ENCODE measurements at regions not wholly inside any gene's neighbourhood (a gene's known extent, or its start where the extent isn't known, plus 50 kb on each side); places are given as distances from the start of the nearest gene placed in this dataset.

DNA sequence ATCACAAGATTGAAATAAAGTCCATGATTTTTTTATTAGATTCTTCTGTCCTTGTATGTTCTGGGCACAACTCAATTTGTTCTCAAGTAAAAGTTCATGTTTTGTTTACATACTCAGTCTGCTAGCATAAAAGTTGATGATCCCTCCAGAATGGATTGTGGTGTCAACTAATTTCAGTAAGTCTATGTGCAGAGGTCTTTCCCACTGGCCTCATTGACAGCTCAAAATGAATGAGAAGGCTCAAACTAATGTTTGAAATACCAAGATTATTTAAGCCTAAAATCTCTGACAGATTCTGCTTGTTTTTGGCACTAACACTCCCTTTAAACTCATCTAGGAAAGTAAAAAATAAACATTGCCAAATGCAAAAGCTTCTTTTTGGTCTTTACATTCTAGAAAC, 561.2 kb upstream of the CNTNAP5 start:
- Histone ChIP-seq H3K36me3 (ENCODE audit: control insufficient read depth in 2 of 2, insufficient read depth in 2 of 2, low read length in 1 of 2) (no peaks in the 10 kb centered on the region), H3K27me3 (replicated peaks in 1 of 2; ENCODE audit: control insufficient read depth in 2 of 2, insufficient read depth in 2 of 2, low read length in 1 of 2) (no peaks in the 10 kb centered on the region), H3K4me1 (ENCODE audit: control insufficient read depth, insufficient read depth, low read length) (no peaks in the 10 kb centered on the region), H4K20me1 (ENCODE audit: control insufficient read depth, insufficient read depth) (no peaks in the 10 kb centered on the region), H3K79me2 (ENCODE audit: control insufficient read depth, insufficient read depth, low read length) (no peaks in the 10 kb centered on the region), H3K9ac (ENCODE audit: control insufficient read depth, insufficient read depth, low read length) (no peak overlapping the region), H3K27ac (ENCODE audit: control insufficient read depth, insufficient read depth) (no peak overlapping the region), H3K4me3 (no peak overlapping the region), H2AFZ (ENCODE audit: control insufficient read depth, low read depth, low read length) (no peak overlapping the region), H3K4me2 (ENCODE audit: control insufficient read depth, insufficient read depth) (no peak overlapping the region), H3K9me3 (replicated peaks; ENCODE audit: control insufficient read depth, insufficient read depth, low read length) (no peaks in the 10 kb centered on the region)
- ATAC-seq, result no peak
- CTCF ChIA-PET, result no interaction called here
- RAD21 ChIA-PET (ENCODE audit: unreplicated experiment), result no interaction called here
- no peak for FAIRE-seq
- intact Hi-C loops (cut with micrococcal nuclease; ENCODE audit: unreplicated experiment) (no loop called here), in situ Hi-C loops (cut with MboI) (no loop called here)
- no TSS peak for BruUV-seq (replicated peaks)
- SMC1A ChIA-PET (ENCODE audit: uncharacterized antibody, unreplicated experiment), result no interaction called here
- POLR2A ChIA-PET, result no interaction called here
- no peak for DNase-seq (ENCODE audit: low read depth, low spot score)
- TF ChIP-seq MTA3 (IDR thresholded peaks at IDR 0.05; ENCODE audit: borderline replicate concordance, low read length) (no peak), PAX5 (IDR thresholded peaks at IDR 0.05; ENCODE audit: borderline replicate concordance, low read depth, low read length) (no peak), RFX5 (IDR thresholded peaks at IDR 0.05; ENCODE audit: low read depth, low read length) (no peak), MTA2 (IDR thresholded peaks at IDR 0.05; ENCODE audit: low read depth) (no peak), STAT1 (conservative IDR thresholded peaks at IDR 0.05) (no peak), CHD4 (IDR thresholded peaks at IDR 0.05) (no peak), JUNB (IDR thresholded peaks at IDR 0.05) (no peak), FOXM1 (IDR thresholded peaks at IDR 0.05; ENCODE audit: low read depth, low read length) (no peak), TCF7 (IDR thresholded peaks at IDR 0.05; ENCODE audit: borderline replicate concordance) (no peak)
- TF ChIP-seq, protein P1, sequence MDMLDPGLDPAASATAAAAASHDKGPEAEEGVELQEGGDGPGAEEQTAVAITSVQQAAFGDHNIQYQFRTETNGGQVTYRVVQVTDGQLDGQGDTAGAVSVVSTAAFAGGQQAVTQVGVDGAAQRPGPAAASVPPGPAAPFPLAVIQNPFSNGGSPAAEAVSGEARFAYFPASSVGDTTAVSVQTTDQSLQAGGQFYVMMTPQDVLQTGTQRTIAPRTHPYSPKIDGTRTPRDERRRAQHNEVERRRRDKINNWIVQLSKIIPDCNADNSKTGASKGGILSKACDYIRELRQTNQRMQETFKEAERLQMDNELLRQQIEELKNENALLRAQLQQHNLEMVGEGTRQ (IDR thresholded peaks at IDR 0.05; ENCODE audit: borderline replicate concordance, low read depth, low read length), result no peak
- TF ChIP-seq, protein P2, sequence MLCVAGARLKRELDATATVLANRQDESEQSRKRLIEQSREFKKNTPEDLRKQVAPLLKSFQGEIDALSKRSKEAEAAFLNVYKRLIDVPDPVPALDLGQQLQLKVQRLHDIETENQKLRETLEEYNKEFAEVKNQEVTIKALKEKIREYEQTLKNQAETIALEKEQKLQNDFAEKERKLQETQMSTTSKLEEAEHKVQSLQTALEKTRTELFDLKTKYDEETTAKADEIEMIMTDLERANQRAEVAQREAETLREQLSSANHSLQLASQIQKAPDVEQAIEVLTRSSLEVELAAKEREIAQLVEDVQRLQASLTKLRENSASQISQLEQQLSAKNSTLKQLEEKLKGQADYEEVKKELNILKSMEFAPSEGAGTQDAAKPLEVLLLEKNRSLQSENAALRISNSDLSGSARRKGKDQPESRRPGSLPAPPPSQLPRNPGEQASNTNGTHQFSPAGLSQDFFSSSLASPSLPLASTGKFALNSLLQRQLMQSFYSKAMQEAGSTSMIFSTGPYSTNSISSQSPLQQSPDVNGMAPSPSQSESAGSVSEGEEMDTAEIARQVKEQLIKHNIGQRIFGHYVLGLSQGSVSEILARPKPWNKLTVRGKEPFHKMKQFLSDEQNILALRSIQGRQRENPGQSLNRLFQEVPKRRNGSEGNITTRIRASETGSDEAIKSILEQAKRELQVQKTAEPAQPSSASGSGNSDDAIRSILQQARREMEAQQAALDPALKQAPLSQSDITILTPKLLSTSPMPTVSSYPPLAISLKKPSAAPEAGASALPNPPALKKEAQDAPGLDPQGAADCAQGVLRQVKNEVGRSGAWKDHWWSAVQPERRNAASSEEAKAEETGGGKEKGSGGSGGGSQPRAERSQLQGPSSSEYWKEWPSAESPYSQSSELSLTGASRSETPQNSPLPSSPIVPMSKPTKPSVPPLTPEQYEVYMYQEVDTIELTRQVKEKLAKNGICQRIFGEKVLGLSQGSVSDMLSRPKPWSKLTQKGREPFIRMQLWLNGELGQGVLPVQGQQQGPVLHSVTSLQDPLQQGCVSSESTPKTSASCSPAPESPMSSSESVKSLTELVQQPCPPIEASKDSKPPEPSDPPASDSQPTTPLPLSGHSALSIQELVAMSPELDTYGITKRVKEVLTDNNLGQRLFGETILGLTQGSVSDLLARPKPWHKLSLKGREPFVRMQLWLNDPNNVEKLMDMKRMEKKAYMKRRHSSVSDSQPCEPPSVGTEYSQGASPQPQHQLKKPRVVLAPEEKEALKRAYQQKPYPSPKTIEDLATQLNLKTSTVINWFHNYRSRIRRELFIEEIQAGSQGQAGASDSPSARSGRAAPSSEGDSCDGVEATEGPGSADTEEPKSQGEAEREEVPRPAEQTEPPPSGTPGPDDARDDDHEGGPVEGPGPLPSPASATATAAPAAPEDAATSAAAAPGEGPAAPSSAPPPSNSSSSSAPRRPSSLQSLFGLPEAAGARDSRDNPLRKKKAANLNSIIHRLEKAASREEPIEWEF (IDR thresholded peaks at IDR 0.05; ENCODE audit: insufficient replicate concordance, low read depth, low read length), result no peak
- TF ChIP-seq, protein P3, sequence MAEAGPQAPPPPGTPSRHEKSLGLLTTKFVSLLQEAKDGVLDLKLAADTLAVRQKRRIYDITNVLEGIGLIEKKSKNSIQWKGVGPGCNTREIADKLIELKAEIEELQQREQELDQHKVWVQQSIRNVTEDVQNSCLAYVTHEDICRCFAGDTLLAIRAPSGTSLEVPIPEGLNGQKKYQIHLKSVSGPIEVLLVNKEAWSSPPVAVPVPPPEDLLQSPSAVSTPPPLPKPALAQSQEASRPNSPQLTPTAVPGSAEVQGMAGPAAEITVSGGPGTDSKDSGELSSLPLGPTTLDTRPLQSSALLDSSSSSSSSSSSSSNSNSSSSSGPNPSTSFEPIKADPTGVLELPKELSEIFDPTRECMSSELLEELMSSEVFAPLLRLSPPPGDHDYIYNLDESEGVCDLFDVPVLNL (IDR thresholded peaks at IDR 0.05; ENCODE audit: low read depth, low read length), result no peak
- TF ChIP-seq, protein P4, sequence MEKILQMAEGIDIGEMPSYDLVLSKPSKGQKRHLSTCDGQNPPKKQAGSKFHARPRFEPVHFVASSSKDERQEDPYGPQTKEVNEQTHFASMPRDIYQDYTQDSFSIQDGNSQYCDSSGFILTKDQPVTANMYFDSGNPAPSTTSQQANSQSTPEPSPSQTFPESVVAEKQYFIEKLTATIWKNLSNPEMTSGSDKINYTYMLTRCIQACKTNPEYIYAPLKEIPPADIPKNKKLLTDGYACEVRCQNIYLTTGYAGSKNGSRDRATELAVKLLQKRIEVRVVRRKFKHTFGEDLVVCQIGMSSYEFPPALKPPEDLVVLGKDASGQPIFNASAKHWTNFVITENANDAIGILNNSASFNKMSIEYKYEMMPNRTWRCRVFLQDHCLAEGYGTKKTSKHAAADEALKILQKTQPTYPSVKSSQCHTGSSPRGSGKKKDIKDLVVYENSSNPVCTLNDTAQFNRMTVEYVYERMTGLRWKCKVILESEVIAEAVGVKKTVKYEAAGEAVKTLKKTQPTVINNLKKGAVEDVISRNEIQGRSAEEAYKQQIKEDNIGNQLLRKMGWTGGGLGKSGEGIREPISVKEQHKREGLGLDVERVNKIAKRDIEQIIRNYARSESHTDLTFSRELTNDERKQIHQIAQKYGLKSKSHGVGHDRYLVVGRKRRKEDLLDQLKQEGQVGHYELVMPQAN (conservative IDR thresholded peaks at IDR 0.05), result no peak
- TF ChIP-seq, protein P5, sequence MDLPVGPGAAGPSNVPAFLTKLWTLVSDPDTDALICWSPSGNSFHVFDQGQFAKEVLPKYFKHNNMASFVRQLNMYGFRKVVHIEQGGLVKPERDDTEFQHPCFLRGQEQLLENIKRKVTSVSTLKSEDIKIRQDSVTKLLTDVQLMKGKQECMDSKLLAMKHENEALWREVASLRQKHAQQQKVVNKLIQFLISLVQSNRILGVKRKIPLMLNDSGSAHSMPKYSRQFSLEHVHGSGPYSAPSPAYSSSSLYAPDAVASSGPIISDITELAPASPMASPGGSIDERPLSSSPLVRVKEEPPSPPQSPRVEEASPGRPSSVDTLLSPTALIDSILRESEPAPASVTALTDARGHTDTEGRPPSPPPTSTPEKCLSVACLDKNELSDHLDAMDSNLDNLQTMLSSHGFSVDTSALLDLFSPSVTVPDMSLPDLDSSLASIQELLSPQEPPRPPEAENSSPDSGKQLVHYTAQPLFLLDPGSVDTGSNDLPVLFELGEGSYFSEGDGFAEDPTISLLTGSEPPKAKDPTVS (IDR thresholded peaks at IDR 0.05; ENCODE audit: low read depth, low read length), result no peak
